DND-41 (cell line): ENCODE measurements at regions not wholly inside any gene's neighbourhood (a gene's known extent, or its start where the extent isn't known, plus 50 kb on each side); places are given as distances from the start of the nearest gene placed in this dataset.

Experiments
- ATAC-seq: fragments of 200-7000 bp; cut with Tn5 transposase; 3 replicates; pipeline ENCODE4 v1.9.1; 2021; ENCODE audit warnings: low read depth; ENCODE audit not compliant: insufficient read depth
- DNase-seq: peaks from one replicate; pipeline ENCODE4 v3.0.0-alpha.2; 2020
- H2AFZ ChIP-seq: 2 replicates; pipeline ENCODE4 v1.6.0; 2012; ENCODE audit warnings: low read depth, low read length
- H3K27ac ChIP-seq: 2 replicates; pipeline ENCODE4 v1.5.1; 2012; ENCODE audit warnings: low read length, inconsistent platforms
- H3K27me3 ChIP-seq: fragments of 200-600 bp; sonication (generic); 2 replicates; pipeline ENCODE4 v1.6.0; 2012; ENCODE audit warnings: low read length, mild to moderate bottlenecking, inconsistent platforms; ENCODE audit not compliant: insufficient read depth, poor library complexity
- H3K36me3 ChIP-seq: 2 replicates; pipeline ENCODE4 v1.5.1; 2012; ENCODE audit warnings: low read length, inconsistent platforms; ENCODE audit not compliant: insufficient read depth
- H3K4me1 ChIP-seq: 2 replicates; pipeline ENCODE4 v1.5.1; 2012; ENCODE audit warnings: mild to moderate bottlenecking, low read length; ENCODE audit not compliant: insufficient read depth
- H3K4me2 ChIP-seq: 2 replicates; pipeline ENCODE4 v1.6.0; 2012; ENCODE audit warnings: mild to moderate bottlenecking, moderate library complexity, low read length, inconsistent platforms; ENCODE audit not compliant: insufficient read depth
- H3K4me3 ChIP-seq, 2 experiments: fragments of 200-600 bp in 1 of 2; shearing (Covaris generic) in 1 of 2; 2 replicates each; pipeline ENCODE4 v1.5.1; 2012 to 2016; ENCODE audit warnings: inconsistent platforms in 2 of 2, low read length in 2 of 2, mild to moderate bottlenecking in 2 of 2, low read depth in 1 of 2, moderate library complexity in 1 of 2
- H3K79me2 ChIP-seq: 2 replicates; pipeline ENCODE4 v1.6.0; 2012; ENCODE audit warnings: low read length, inconsistent platforms; ENCODE audit not compliant: insufficient read depth
- H3K9ac ChIP-seq: 2 replicates; pipeline ENCODE4 v1.6.0; 2012; ENCODE audit warnings: low read depth, mild to moderate bottlenecking, inconsistent platforms, low read length, moderate library complexity
- H3K9me3 ChIP-seq: 2 replicates; pipeline ENCODE4 v1.5.1; 2012; ENCODE audit warnings: low read length, moderate library complexity, mild to moderate bottlenecking, inconsistent platforms; ENCODE audit not compliant: insufficient read depth, severe bottlenecking
- H4K20me1 ChIP-seq: 2 replicates; pipeline ENCODE4 v1.6.0; 2012; ENCODE audit warnings: low read length; ENCODE audit not compliant: insufficient read depth
- EZH2 ChIP-seq: IDR thresholded peaks from 3 replicates; pipeline ENCODE4 v1.6.1; 2012; ENCODE audit warnings: borderline replicate concordance, low read depth, mild to moderate bottlenecking, moderate library complexity, low read length, inconsistent platforms; ENCODE audit not compliant: severe bottlenecking
- TF ChIP-seq, protein P1 (sequence below): IDR thresholded peaks from 2 replicates; pipeline ENCODE4 v1.5.1; 2012; ENCODE audit warnings: borderline replicate concordance, low read length, moderate library complexity, mild to moderate bottlenecking; ENCODE audit not compliant: poor library complexity, severe bottlenecking; ENCODE audit errors: extremely low read depth

DNA sequence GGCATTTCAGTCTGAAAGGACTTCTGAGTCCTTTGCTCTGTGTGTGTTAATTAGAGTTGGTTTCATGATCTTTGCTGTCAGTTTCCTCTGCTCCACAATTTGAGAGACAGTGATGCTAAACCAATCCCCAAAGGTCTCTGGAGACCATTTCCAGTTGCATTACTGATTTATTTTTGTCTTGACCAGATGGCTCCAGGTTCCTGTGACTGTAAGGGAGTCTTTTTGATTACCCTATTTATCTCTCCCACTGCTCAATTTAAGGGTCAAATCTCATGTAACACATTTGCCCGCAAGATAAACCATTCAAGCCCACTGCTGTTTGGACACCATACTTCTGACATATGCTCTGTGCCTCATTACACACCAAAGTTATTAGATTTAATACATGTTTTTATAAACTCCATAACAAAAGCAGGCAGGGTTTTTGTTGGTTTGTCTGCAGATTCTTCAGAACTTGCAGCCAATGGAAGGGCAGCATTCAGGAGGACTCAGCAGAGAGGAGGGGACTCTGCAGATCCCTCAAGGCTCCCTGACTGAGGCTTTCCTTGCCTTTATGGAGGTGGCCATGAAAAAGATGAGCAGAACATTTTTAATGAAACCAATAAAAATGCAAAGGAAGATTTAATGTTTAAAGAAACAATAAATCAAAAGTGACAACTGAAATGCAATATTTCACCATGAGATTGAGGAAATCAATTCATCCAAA is 889.3 kb upstream of the CELF4 start:
- DNase-seq, result no peak
- Histone ChIP-seq H3K79me2 (no peaks in the 10 kb centered on the region), H4K20me1 (no peaks in the 10 kb centered on the region), H3K27me3 (no peaks in the 10 kb centered on the region), H3K27ac (no peak overlapping the region), H3K4me3 (no peak overlapping the region), H2AFZ (no peak overlapping the region), H3K4me1 (peaks cover 6% of the 10 kb centered on the region), H3K36me3 (no peaks in the 10 kb centered on the region), H3K4me2 (no peak overlapping the region), H3K9me3 (no peaks in the 10 kb centered on the region), H3K9ac (no peak overlapping the region)
- ATAC-seq, result no peak
- TF ChIP-seq EZH2, result no peak
- TF ChIP-seq, protein P1, sequence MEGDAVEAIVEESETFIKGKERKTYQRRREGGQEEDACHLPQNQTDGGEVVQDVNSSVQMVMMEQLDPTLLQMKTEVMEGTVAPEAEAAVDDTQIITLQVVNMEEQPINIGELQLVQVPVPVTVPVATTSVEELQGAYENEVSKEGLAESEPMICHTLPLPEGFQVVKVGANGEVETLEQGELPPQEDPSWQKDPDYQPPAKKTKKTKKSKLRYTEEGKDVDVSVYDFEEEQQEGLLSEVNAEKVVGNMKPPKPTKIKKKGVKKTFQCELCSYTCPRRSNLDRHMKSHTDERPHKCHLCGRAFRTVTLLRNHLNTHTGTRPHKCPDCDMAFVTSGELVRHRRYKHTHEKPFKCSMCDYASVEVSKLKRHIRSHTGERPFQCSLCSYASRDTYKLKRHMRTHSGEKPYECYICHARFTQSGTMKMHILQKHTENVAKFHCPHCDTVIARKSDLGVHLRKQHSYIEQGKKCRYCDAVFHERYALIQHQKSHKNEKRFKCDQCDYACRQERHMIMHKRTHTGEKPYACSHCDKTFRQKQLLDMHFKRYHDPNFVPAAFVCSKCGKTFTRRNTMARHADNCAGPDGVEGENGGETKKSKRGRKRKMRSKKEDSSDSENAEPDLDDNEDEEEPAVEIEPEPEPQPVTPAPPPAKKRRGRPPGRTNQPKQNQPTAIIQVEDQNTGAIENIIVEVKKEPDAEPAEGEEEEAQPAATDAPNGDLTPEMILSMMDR, result no peak

DNA sequence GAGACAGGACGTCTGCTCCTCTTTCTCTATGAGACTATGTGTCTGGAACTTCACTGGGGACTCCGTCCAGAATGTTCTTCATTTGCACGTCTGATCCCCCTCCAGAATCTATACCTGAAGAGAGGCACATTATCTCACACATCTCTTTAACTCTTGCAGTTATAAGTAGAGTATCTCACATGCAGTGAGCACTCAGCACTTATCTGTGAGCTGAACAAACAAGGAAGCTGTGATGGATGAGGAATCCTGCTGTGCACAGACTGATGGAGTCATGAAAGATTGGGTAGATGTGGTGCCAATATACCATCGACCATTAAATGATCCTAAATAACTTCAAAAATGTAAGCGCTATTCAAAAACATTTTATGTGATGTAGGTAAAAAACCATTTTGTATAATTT is 888.3 kb upstream of the CELF4 start:
- Histone ChIP-seq H4K20me1 (no peaks in the 10 kb centered on the region), H3K36me3 (no peaks in the 10 kb centered on the region), H2AFZ (no peak overlapping the region), H3K79me2 (no peaks in the 10 kb centered on the region), H3K4me2 (no peak overlapping the region), H3K27me3 (no peaks in the 10 kb centered on the region), H3K9ac (no peak overlapping the region), H3K4me3 (no peak overlapping the region), H3K4me1 (peaks cover 6% of the 10 kb centered on the region), H3K9me3 (no peaks in the 10 kb centered on the region), H3K27ac (no peak overlapping the region)
- no peak for TF ChIP-seq EZH2
- ATAC-seq, result no peak
- no peak for DNase-seq

DNA sequence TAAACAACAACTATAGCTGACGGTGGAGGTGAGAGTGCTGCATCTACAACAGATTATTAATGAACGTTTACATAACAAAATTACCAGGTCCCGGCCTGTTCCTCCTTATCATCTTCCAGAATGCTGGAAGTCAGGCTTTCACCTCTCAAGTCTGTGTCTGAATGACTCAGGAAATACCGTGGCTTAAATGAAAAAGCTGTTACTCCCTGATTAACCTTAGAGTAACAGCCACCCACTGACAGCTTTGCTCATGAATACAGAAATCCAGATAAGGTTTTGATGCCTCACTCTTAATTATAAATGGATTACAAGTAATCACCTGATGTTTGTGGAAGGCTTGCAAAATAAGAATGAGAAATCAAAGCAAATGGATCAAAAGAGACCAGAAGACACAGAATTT is 885.3 kb upstream of the CELF4 start:
- Histone ChIP-seq H3K27ac (no peak overlapping the region), H3K9me3 (no peaks in the 10 kb centered on the region), H2AFZ (no peak overlapping the region), H3K27me3 (no peaks in the 10 kb centered on the region), H3K4me2 (no peak overlapping the region), H4K20me1 (no peaks in the 10 kb centered on the region), H3K4me1 (peaks cover 6% of the 10 kb centered on the region), H3K79me2 (no peaks in the 10 kb centered on the region), H3K36me3 (no peaks in the 10 kb centered on the region), H3K4me3 (no peak overlapping the region), H3K9ac (no peak overlapping the region)
- ATAC-seq (no peak), DNase-seq (no peak)
- TF ChIP-seq EZH2, result no peak
- TF ChIP-seq, protein P1, result no peak

DNA sequence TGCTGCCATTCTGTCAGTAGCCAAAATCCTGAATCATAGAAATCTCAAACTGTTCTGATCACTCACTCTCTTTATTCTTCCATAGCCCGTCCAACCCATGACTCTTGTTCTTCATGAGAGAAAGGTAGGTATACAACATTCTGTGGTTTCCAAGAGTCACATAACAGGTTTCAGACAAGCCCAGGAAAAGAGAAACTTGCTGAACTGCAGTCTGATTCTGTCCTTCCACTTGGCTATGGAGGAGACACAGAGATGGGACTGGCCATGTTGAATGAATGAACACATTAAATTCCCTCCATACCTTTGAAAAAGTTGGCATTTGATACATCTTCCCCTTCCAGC is 880.2 kb upstream of the CELF4 start:
- Histone ChIP-seq H3K27ac (no peak overlapping the region), H3K4me1 (peaks cover 2% of the 10 kb centered on the region), H3K4me3 (no peak overlapping the region), H3K9ac (no peak overlapping the region), H3K36me3 (no peaks in the 10 kb centered on the region), H3K27me3 (no peaks in the 10 kb centered on the region), H4K20me1 (no peaks in the 10 kb centered on the region), H2AFZ (no peak overlapping the region), H3K9me3 (no peaks in the 10 kb centered on the region), H3K79me2 (no peaks in the 10 kb centered on the region), H3K4me2 (no peak overlapping the region)
- no peak for TF ChIP-seq EZH2
- TF ChIP-seq, protein P1, result no peak
- DNase-seq (no peak), ATAC-seq (no peak)
